ENCODE measurements at regions not wholly inside any gene's neighbourhood (a gene's known extent, or its start where the extent isn't known, plus 50 kb on each side); places are given as distances from the start of the nearest gene placed in this dataset.
"Not testable (repeated sequence)": the region's sequence is repeated elsewhere in the genome, so short reads cannot be mapped to it uniquely, and the experiment has no call there.

DNA sequence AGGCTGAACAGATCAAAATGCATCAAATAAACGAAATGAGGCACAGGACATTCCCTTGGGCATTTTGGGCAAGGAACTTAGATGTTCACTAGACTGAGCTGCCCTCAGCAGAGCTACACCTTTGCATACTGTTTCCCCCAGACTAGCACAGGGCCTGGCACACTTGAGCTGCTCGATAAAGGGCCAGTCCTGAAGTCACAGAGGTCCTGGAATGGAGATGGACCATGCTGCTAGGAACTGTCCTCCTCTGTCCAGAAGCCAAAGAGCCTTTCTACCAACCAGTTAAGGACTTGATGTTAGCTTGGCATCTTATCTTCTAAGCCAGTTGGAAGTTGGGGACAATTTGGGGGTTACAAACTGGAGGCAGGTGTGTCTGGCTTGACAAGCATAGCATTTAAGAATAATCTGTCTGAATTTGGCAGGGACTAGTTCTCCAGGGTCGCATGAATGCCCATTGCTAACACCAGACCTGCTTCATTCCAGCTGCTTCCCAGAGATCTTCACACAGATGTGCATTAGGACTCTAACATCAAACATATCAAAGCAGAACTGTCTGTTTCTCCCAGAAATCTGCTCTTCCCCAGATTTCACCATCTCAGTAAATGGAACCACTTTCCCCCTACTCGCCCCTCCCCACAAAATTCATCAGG lies 152.2 kb upstream of the PDE1C start:
- DNase-seq = no peak

- no peak for DNase-seq
Observed at GRCh38 chr7:32221736-32222135, 151.5 kb upstream of the PDE1C start.

DNA sequence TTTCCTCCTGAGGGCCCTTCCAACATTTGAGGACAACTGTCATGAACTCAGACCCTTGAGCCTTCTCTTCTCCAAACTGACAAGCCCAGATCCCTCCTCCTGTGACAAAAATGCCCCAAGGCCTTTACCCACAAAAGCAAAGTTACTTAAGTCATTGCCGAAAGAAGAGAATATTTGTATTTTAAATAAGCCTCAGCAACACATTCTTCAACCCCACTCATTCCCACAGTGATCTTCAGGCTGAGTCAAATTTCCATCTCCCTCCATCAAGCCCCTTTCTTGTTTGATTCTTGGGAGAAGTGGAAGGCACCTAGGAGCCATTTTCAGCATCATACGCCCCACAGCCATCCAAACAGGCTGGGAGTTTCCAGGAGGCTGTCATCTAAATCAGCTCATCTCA lies 150.8 kb upstream of the PDE1C start:
- DNase-seq = no peak

- not testable (repeated sequence) for DNase-seq
Observed at GRCh38 chr7:32219831-32220230, 149.6 kb upstream of the PDE1C start.

DNA sequence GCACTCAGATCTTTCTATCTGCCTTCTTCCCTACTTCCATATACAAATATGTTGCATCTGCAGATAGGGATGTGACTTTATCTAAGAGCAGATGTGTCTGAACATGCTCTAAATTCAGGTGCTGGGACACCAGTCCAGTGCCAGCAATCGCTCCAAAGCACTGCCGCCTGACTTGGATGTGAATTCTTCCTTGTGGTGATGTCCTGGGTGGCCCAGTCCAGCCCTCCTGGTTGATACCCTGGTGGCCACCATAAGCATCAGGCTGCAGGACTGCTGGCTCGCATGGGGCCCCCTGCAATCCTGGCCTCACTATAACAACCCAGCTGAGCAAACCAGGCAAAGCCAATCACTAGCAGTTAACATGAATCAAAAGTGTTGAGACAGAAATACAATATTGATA lies 149.2 kb upstream of the PDE1C start:
- no peak for DNase-seq

GRCh38 chr7:32218741-32219288 lies 148.6 kb upstream of the PDE1C start:
- DNase-seq = no peak

- DNase-seq = no peak
Observed at GRCh38 chr7:32218154-32218467, 147.9 kb upstream of the PDE1C start.

DNA sequence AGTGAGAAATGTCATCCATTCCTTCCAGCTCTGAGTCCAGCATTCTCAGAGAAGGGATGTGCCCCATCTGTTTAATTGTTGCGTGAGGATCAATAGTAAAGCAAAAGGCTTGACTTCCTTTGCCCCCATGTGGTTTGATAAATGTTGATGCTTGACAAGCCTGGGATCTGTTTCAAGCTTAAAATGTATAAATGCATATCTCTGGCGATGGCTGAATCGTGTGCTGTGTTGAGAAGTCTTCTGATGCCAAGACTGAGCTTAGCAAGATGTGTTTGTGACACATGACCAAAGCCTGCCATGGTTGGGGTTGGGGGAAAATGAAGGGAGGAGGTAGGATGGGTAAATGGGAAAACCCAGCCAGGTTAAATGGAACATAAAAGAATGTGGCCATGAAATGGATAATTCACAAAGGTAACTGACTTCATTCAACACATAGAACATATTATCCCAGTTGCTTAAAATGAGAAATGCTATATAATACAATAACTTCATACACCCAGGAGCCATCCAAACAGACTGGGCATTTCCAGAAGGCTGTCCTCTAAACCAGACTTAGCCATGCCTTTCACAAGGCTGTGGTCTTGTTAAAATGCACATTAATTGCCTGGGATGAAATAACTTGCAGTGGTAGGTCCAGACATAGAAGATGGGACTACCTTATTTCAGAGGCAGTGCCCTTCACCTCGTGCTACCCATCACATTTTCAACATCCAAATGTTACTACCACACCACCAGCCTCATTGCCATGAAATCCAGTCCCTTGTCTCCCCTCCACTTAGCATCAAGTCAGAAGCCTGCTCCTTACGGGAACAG lies 147.3 kb upstream of the PDE1C start:
- no peak for DNase-seq

DNA sequence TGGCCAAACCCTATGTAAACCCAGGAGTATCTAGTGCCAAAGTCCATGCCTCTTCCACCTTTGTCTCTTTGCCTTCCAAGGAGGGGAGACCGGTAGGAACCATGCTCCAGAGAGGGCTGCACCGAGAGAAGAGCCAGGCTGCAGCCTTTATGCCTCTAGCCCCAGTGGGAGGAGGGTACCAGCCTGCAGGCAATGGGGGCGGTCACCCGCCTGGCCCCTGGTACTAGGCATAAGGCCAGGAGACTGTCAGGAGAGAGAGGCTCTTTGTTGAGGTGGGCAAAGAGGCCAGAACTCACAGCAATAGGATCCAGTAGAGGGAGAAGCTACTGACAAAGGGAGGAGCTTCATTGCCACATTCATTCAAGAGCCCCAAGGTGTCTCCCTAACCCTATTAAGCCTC lies 146.6 kb upstream of the PDE1C start:
- no peak for DNase-seq

DNA sequence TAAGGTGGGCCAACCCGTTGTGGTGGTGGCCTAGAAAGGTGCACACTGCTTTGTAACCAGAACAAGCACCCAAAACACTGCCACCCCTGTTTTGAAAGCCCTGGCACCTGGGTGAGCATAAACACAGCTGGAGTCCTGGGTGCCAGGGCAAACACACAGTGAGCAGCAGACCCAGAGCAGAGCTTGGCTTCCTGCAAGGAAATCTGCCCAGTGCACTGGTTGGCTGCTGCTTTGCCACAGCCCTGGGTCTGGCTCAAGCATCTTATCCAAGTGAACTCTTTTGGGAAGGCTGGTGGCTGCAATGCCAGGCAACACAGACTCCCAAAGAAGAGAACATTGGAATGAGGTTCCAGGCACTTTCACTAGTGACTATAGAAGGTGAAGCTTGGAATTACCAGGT lies 145.5 kb upstream of the PDE1C start:
- DNase-seq = no peak

- no peak for DNase-seq
Observed at GRCh38 chr7:32214913-32215312, 144.7 kb upstream of the PDE1C start.

- DNase-seq = no peak
Observed at GRCh38 chr7:32212321-32212720, 142.1 kb upstream of the PDE1C start.

- DNase-seq = no peak
Observed at GRCh38 chr7:32206987-32207386, 136.8 kb upstream of the PDE1C start.

DNA sequence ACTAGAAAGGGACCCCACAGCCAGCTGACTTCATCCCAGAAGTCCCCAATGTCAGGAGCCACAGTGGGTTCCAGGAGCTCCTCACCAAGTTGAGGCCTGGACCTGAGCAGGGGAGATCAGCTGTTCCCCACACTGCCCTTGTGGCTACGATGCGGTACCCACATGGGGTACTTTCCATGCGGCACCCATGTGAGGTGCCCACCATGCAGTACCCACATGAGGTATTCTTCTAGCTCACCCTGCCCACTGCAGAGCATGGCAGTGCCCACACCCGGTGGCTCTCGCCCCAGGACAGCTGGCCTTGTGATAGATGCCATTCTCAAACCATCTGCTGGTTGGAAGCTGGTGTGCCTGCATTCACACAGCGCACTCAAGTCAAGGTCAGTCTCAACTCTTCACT lies 136.3 kb upstream of the PDE1C start:
- DNase-seq = no peak

DNA sequence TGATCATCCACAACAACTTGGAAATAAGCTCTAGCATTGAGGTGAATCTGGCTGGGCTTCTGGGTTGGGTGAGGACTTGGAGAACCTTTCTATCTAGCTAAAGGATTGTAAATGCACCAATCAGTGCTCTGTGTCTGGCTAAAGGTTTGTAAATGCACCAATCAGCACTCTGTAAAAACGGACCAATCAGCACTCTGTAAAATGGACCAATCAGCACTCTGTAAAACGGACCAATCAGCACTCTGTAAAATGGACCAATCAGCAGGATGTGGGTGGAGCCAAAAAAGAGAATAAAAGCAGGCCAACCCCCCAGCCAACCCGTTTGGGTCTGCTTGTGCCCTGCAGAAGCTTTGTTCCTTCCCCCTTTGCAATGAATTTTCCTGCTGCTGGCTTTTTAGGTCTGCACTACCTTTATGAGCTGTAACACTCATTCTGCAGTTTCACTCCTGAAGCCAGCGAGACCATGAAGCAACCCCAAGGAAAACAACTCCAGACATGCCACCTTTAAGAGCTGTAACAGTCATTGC lies 135.2 kb upstream of the PDE1C start:
- not testable (repeated sequence) for DNase-seq

GRCh38 chr7:32204361-32205018 lies 134.3 kb upstream of the PDE1C start:
- DNase-seq = no peak

- DNase-seq = no peak
Observed at GRCh38 chr7:32200646-32201045, 130.4 kb upstream of the PDE1C start.

DNA sequence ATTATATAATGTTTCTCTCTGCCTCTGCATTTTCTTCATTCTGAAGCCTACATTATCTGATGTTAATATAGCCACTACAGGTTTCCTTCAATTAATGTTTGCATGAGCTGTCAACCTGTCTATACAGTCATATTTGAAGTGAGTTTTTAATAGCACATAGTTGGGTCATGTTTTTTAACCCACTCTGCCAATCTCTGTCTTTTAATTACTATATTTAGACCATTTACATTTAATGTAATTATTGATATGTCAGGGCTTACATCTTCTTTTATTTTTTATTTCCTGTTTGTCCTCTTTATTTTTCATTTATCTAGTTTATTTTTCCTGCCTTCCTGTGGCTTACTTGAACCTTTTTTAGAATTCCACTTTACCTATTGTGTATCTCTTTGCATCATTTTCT lies 124.3 kb upstream of the PDE1C start:
- no peak for DNase-seq

DNA sequence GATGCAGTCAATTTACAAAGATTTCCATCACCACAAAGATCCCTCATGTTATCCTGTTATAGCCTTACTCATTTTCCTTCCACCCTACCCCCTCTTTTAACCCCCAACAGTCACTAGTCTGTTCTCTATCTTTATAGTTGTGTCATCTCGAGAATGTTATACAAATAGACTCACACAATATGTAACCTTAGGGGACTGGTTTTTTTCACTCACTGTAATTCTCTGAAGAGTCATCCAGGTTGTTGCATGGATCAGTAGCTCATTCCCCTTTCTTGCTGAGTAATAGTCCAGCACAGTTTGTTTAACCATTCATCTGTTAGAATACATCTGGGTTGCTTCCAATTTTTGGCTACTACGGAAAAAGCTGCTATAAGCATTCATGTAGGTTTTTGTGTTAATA lies 121.1 kb upstream of the PDE1C start:
- no peak for DNase-seq

DNA sequence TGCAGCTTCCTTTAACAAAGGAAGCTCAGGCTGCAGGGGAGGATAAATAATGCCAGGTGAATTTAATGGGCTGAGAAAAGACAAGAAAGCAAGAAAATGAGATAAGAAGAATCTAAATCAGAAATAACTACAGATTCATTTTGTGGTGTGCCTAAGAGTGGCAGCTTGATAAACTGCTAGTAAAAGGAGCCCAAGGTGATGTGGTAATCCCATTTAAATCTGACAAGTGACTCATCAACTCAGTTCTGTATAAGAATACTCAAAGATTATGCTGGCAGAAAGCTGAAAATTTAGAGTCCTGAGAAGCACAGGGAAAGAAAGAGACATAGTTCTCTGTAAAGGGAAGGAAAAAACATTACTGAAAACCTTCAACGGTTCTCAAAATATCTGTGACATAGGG lies 109.4 kb upstream of the PDE1C start:
- DNase-seq = no peak

DNA sequence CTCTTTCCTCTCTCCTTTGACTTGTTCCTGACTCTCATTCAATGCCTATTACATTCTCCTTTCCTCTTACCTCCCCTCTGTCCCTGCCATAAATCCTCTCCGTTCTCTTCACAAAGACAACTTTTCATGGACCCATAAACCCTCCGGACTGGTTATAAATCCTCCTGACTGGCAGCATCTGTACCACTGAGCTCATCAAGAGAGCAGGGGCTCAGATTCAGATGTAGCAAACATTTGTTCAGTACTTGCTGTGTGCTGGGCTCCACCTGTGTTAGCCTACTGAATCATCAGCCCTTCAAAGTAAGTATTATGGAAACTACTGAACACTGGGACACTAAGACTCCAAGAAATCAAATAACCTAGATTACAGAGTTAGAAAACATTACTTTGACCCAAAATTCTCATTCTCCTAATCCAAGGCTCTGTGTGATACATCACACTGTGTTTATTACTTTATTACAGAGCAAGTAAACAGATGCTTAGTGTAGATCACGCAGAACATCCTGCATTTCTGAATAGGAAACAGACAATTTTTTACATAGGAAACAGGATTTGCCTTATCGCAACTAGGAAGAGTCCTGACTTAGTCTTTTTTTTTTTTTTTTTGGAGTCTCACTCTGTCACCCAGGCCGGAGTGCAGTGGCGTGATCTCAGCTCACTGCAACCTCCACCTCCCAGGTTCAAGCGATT lies 108.6 kb upstream of the PDE1C start:
- no peak for DNase-seq

DNA sequence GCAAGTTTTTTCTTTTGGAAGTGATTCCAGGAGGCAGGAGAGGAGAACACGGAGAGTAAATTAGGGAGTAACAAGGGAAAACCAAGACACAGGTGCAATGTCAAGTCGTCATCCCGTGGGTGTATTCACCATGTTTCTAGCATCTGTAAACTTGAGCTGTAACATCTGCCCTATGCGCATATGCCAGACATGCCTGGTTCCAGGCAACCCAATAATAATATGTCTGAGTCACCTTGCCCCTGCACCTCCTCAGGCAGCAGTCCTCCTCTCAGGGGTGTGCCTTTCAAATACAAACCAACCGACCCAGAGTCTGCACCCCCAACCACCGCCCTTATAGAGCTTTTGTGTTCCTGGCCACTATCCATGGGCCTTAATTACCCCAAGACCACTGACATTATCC lies 107.0 kb upstream of the PDE1C start:
- no peak for DNase-seq

GRCh38 chr7:32175099-32175498 lies 104.9 kb upstream of the PDE1C start:
- DNase-seq = no peak

All from CD4-positive, alpha-beta T cell treated with Interleukin-12 subunit alpha and Interleukin-12 subunit beta, for 1 hour (primary cell).